ENCODE measurements at regions not wholly inside any gene's neighbourhood (a gene's known extent, or its start where the extent isn't known, plus 50 kb on each side); places are given as distances from the start of the nearest gene placed in this dataset.

GRCh38 chr3:110788794-110789193, 282.8 kb upstream of the NECTIN3 start:
- no peak for DNase-seq

GRCh38 chr3:110789315-110789714, 282.3 kb upstream of the NECTIN3 start:
- DNase-seq: no peak

- no peak for DNase-seq
Measured at GRCh38 chr3:110790631-110791030, 281.0 kb upstream of the NECTIN3 start.

- no peak for DNase-seq
Measured at GRCh38 chr3:110791995-110792686, 279.5 kb upstream of the NECTIN3 start.

- no peak for DNase-seq
Measured at GRCh38 chr3:110793611-110794010, 278.0 kb upstream of the NECTIN3 start.

GRCh38 chr3:110795163-110795562, 276.5 kb upstream of the NECTIN3 start:
- DNase-seq: peak; percentile 2

- DNase-seq: no peak
Measured at GRCh38 chr3:110799271-110799670, 272.3 kb upstream of the NECTIN3 start.

- DNase-seq: no peak
Measured at GRCh38 chr3:110804856-110805255, 266.8 kb upstream of the NECTIN3 start.

- DNase-seq: no peak
Measured at GRCh38 chr3:110806924-110807323, 264.7 kb upstream of the NECTIN3 start.

- DNase-seq: no peak
Measured at GRCh38 chr3:110808630-110809029, 263.0 kb upstream of the NECTIN3 start.

- no peak for DNase-seq
Measured at GRCh38 chr3:110810356-110810755, 261.3 kb upstream of the NECTIN3 start.

GRCh38 chr3:110811050-110811449, 260.6 kb upstream of the NECTIN3 start:
- no peak for DNase-seq

GRCh38 chr3:110813541-110813940, 258.1 kb upstream of the NECTIN3 start:
- DNase-seq: no peak

- peak; percentile 93 for DNase-seq
Measured at GRCh38 chr3:110814170-110815007, 257.2 kb upstream of the NECTIN3 start.

- peak; percentile 51 for DNase-seq
Measured at GRCh38 chr3:110815008-110815583, 256.5 kb upstream of the NECTIN3 start.

- peak; percentile 33 for DNase-seq
Measured at GRCh38 chr3:110816008-110816407, 255.6 kb upstream of the NECTIN3 start.

GRCh38 chr3:110821586-110821985, 250.0 kb upstream of the NECTIN3 start:
- no peak for DNase-seq

GRCh38 chr3:110822971-110823370, 248.6 kb upstream of the NECTIN3 start:
- no peak for DNase-seq

- DNase-seq: no peak
Measured at GRCh38 chr3:110846971-110847370, 224.6 kb upstream of the NECTIN3 start.

GRCh38 chr3:110849064-110849463, 222.6 kb upstream of the NECTIN3 start:
- DNase-seq: no peak

- no peak for DNase-seq
Measured at GRCh38 chr3:110851736-110852135, 219.9 kb upstream of the NECTIN3 start.

- DNase-seq: no peak
Measured at GRCh38 chr3:110855207-110855606, 216.4 kb upstream of the NECTIN3 start.

- DNase-seq: no peak
Measured at GRCh38 chr3:110856916-110857315, 214.7 kb upstream of the NECTIN3 start.

GRCh38 chr3:110858549-110858948, 213.1 kb upstream of the NECTIN3 start:
- DNase-seq: no peak

All from activated CD4-positive, alpha-beta T cell treated with anti-CD3 and anti-CD28 coated beads, Interleukin-10, Interleukin-2, amounts not matched to agents 100 ng/mL and 50 ng/mL, durations not matched to agents 16 hours and 8 hours (primary cell).